ENCODE measurements at regions not wholly inside any gene's neighbourhood (a gene's known extent, or its start where the extent isn't known, plus 50 kb on each side); places are given as distances from the start of the nearest gene placed in this dataset.

- TF ChIP-seq CTCF (IDR thresholded peaks at IDR 0.05): no peak
- WGBS, 2 donors: 71 to 76% methylated on average over 3 of the region's 3 CpGs
- no peaks in the 10 kb centered on the region for H3K36me3 ChIP-seq
Measured at GRCh38 chr6:23091795-23092194, 522.4 kb downstream of the HDGFL1 start.

GRCh38 chr6:23096876-23097275 lies 527.5 kb downstream of the HDGFL1 start:
- no peak for TF ChIP-seq CTCF (IDR thresholded peaks at IDR 0.05)
- no peaks in the 10 kb centered on the region for H3K27me3 ChIP-seq
- DNase-seq: no peak
- no peak overlapping the region for H3K27ac ChIP-seq
- 85 to 94% methylated on average over 1 of the region's 1 CpG for WGBS, 2 donors
- no peak overlapping the region for H3K4me3 ChIP-seq
- ATAC-seq: no peak
- H3K36me3 ChIP-seq: no peaks in the 10 kb centered on the region
- intact Hi-C loops (cut with DNase I): no loop called here
- no peaks in the 10 kb centered on the region for H3K4me1 ChIP-seq
- H3K9me3 ChIP-seq: peaks cover 0 to 21% (median 0%) of the 10 kb centered on the region in 11 donors

More at GRCh38 chr6:23091795-23092194, 522.4 kb downstream of the HDGFL1 start:
- DNase-seq: no peak
- no peak for ATAC-seq
- no peak overlapping the region for H3K27ac ChIP-seq
- intact Hi-C loops (cut with DNase I): no loop called here
- no peak overlapping the region for H3K4me3 ChIP-seq
- no peaks in the 10 kb centered on the region for H3K27me3 ChIP-seq
- no peaks in the 10 kb centered on the region for H3K4me1 ChIP-seq
- H3K9me3 ChIP-seq: peaks cover 0 to 15% (median 0%) of the 10 kb centered on the region in 11 donors

GRCh38 chr6:23097566-23097965 lies 528.2 kb downstream of the HDGFL1 start:
- intact Hi-C loops (cut with DNase I): no loop called here
- H3K4me3 ChIP-seq: no peak overlapping the region

DNA sequence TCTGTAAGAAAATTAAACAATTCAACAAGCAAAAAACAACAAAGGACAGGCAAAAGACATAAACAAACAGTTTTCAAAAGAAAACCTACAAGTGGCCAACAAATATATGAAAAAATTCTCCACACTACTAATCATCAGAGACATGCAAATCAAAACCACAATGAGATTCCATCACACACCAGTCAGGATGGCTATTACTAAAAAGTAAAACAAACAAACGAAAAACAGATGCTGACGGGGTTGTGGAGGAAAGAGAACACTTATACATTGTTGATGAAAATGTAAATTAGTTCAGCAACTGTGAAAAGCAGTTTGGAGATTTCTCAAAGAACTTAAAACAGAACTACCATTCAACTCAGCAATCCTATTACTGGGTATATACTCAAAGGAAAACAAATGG lies 537.6 kb downstream of the HDGFL1 start:
- Histone ChIP-seq H3K27ac (no peak overlapping the region), H3K36me3 (no peaks in the 10 kb centered on the region), H3K4me3 (no peak overlapping the region), H3K27me3 (no peaks in the 10 kb centered on the region), H3K9me3 (peaks cover 0 to 17% (median 0%) of the 10 kb centered on the region in 11 donors), H3K4me1 (no peaks in the 10 kb centered on the region)
- 83 to 86% methylated on average over 2 of the region's 2 CpGs for WGBS, 2 donors
- ATAC-seq: no peak
- no peak for TF ChIP-seq CTCF (IDR thresholded peaks at IDR 0.05)
- no peak for DNase-seq
- intact Hi-C loops (cut with DNase I): no loop called here

More at GRCh38 chr6:23097566-23097965, 528.2 kb downstream of the HDGFL1 start:
- H3K27me3 ChIP-seq: no peaks in the 10 kb centered on the region
- no peaks in the 10 kb centered on the region for H3K36me3 ChIP-seq
- ATAC-seq: no peak
- no peak for DNase-seq
- no peaks in the 10 kb centered on the region for H3K4me1 ChIP-seq
- no peak overlapping the region for H3K27ac ChIP-seq
- no peak for TF ChIP-seq CTCF (IDR thresholded peaks at IDR 0.05)
- WGBS, 2 donors: 34 to 51% methylated on average over 2 of the region's 2 CpGs
- peaks cover 0 to 23% (median 0%) of the 10 kb centered on the region in 11 donors for H3K9me3 ChIP-seq
